HCT116 (cell line): ENCODE measurements at regions not wholly inside any gene's neighbourhood (a gene's known extent, or its start where the extent isn't known, plus 50 kb on each side); places are given as distances from the start of the nearest gene placed in this dataset.

Experiments used
- EZH2phosphoT487 ChIP-seq: fragments of 200-600 bp; IDR thresholded peaks from 2 replicates; pipeline ENCODE4 v1.6.1; 2018; ENCODE audit warnings: antibody characterized with exemption, borderline replicate concordance
- YY1 ChIP-seq: IDR thresholded peaks from 2 replicates; pipeline ENCODE4 v1.6.1; 2011; ENCODE audit warnings: low read length, low read depth, moderate library complexity, mild to moderate bottlenecking; ENCODE audit not compliant: insufficient replicate concordance; ENCODE audit errors: extremely low read depth
- ZNF274 ChIP-seq: fragments of 200-500 bp; sonication (Bioruptor generic); IDR thresholded peaks from 2 replicates; pipeline ENCODE4 v1.6.1; 2014; ENCODE audit warnings: mild to moderate bottlenecking, low read depth, low read length, inconsistent platforms
- TF ChIP-seq, protein P1 (sequence below), 3 experiments: fragments of 200-600 bp in 1 of 3; sonication (generic) in 1 of 3; IDR thresholded peaks in 2 of 3; conservative IDR thresholded peaks in 1 of 3; 2 replicates each; pipeline ENCODE4 v1.5.1; 2012 to 2017; ENCODE audit warnings: low read depth in 2 of 3, low read length in 2 of 3, antibody characterized with exemption in 1 of 3, borderline replicate concordance in 1 of 3, control low read depth in 1 of 3, mild to moderate bottlenecking in 1 of 3, mixed read lengths in 1 of 3, mixed run types in 1 of 3, moderate library complexity in 1 of 3; ENCODE audit not compliant: insufficient read depth in 1 of 3

DNA sequence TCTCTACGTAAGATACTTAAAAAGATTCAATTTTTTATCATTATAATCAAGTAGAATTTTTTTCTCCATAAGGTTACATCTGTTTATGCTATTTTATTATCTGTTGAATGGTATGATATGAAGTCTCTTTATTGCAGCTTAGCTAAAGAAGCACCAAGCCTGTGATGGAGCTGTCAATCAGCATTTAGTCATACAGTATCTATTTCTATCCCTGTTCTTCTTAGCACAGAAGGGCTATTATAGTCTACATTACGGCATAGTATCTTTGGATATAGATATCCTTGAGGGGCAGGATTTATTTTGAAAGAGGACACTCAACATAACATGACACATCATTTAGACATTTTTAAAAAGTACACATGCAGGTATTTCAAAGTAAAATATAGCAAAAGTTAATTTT is 277.1 kb downstream of the FOXG1 start:
- TF ChIP-seq, protein P1, sequence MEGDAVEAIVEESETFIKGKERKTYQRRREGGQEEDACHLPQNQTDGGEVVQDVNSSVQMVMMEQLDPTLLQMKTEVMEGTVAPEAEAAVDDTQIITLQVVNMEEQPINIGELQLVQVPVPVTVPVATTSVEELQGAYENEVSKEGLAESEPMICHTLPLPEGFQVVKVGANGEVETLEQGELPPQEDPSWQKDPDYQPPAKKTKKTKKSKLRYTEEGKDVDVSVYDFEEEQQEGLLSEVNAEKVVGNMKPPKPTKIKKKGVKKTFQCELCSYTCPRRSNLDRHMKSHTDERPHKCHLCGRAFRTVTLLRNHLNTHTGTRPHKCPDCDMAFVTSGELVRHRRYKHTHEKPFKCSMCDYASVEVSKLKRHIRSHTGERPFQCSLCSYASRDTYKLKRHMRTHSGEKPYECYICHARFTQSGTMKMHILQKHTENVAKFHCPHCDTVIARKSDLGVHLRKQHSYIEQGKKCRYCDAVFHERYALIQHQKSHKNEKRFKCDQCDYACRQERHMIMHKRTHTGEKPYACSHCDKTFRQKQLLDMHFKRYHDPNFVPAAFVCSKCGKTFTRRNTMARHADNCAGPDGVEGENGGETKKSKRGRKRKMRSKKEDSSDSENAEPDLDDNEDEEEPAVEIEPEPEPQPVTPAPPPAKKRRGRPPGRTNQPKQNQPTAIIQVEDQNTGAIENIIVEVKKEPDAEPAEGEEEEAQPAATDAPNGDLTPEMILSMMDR (IDR thresholded peaks at IDR 0.05 in 2 of 3, conservative IDR thresholded peaks at IDR 0.05 in 1 of 3; ENCODE audit: borderline replicate concordance in 1 of 3, insufficient read depth in 1 of 3, low read depth in 2 of 3, low read length in 2 of 3): no peak
- no peak for TF ChIP-seq ZNF274
- TF ChIP-seq YY1: no peak
- no peak for TF ChIP-seq EZH2phosphoT487
